ENCODE measurements at regions not wholly inside any gene's neighbourhood (a gene's known extent, or its start where the extent isn't known, plus 50 kb on each side); places are given as distances from the start of the nearest gene placed in this dataset.

DNA sequence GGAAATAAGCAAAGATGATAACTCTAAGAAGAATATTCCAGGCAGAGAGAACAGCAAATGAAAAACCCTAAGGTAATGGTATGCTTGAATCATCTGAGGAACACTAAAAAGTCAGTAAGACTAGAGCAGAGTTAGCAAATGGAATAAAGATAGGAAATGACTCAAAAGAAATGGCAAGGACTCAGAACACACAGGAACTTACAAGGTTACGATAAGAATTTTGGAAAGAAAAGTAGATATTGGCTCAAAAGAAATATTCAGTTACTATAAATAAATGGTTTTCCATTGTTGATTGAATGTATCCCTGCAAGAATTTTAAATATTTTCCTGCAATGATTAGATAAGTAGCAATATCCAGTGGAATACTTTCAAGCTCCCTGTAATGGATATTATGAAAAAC, 705.8 kb downstream of the C12orf50 start:
- dilution Hi-C loops (cut with MboI; ENCODE audit: extremely low pct_ligation_motif_present, low sequenced_read_pairs), result no loop called here

DNA sequence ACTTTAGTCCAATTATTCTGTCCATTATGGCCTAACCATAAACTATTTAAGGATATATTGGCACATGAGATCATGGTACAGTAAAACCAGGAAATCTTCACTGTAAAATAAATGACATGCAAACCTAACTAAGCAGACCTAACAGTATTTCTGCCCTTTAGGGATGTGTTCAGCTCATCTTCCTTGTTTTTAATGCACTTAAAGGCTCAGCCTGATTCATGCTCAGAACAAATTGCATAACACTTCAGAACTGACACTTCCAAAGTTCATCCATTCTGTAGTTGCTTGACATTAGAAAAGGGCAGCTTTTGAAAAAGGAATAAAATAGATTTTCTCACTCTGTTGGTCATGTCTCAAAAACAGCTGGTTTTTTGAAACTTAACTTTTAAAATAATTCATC, 708.5 kb downstream of the C12orf50 start:
- Histone ChIP-seq H4K20me1 (replicated peaks; ENCODE audit: control insufficient read depth, extremely low read depth, insufficient read depth, low read length) (no peaks in the 10 kb centered on the region), H3K27ac (ENCODE audit: insufficient read depth, low read depth, low read length) (no peak overlapping the region), H3K9ac (replicated peaks; ENCODE audit: extremely low read depth, insufficient read depth, low read length) (no peak overlapping the region), H3K9me3 (replicated peaks; ENCODE audit: control insufficient read depth, insufficient read depth, low read length) (no peaks in the 10 kb centered on the region), H3K79me2 (ENCODE audit: control insufficient read depth, insufficient read depth, low read length) (no peaks in the 10 kb centered on the region), H3K4me1 (ENCODE audit: control insufficient read depth, extremely low read depth, insufficient read depth, low read length) (peaks cover 42% of the 10 kb centered on the region), H3K36me3 (ENCODE audit: control insufficient read depth in 2 of 2, extremely low read depth in 1 of 2, insufficient read depth in 2 of 2, low read length in 2 of 2) (no peaks in the 10 kb centered on the region), H3K9me1 (replicated peaks; ENCODE audit: control insufficient read depth, extremely low read depth, insufficient read depth, low read length) (no peaks in the 10 kb centered on the region), H3K4me3 (replicated peaks in 1 of 3; ENCODE audit: insufficient read depth in 1 of 3, low read depth in 1 of 3, low read length in 3 of 3) (no peak overlapping the region), H3K4me2 (ENCODE audit: insufficient read depth, low read length) (no peak overlapping the region), H3K27me3 (ENCODE audit: control insufficient read depth in 2 of 2, insufficient read depth in 2 of 2, low read length in 2 of 2) (no peaks in the 10 kb centered on the region), H2AFZ (ENCODE audit: low read depth, low read length) (no peak overlapping the region)
- ChIA-PET POLR2A (no interaction called here), CTCF (no interaction called here)
- dilution Hi-C loops (cut with MboI; ENCODE audit: extremely low pct_ligation_motif_present, low sequenced_read_pairs) (no loop called here), intact Hi-C loops (cut with micrococcal nuclease) (loop anchor here (5.0 kb wide), 3 partner anchors 507 to 1088 kb away; no protein-coding TSS in a partner anchor)
- BruUV-seq (replicated peaks), result no TSS peak
- no peak for TF ChIP-seq EZH2 (IDR thresholded peaks at IDR 0.05; ENCODE audit: borderline replicate concordance, low read depth, low read length, severe bottlenecking)
- no peak for TF ChIP-seq GATA2 (IDR thresholded peaks at IDR 0.05; ENCODE audit: insufficient read depth, insufficient read length, low read depth, low read length)
- TF ChIP-seq JUN (IDR thresholded peaks at IDR 0.05; ENCODE audit: borderline replicate concordance, insufficient read depth, insufficient read length, low read depth), result no peak
- TF ChIP-seq POLR2AphosphoS5 (IDR thresholded peaks at IDR 0.05; ENCODE audit: insufficient read depth, low read depth, low read length), result no peak
- TF ChIP-seq FOS (IDR thresholded peaks at IDR 0.05; ENCODE audit: borderline replicate concordance, insufficient read depth, low read length), result no peak
- no peak for TF ChIP-seq POLR2A (IDR thresholded peaks at IDR 0.05; ENCODE audit: low read depth, low read length)
- TF ChIP-seq, protein P1, sequence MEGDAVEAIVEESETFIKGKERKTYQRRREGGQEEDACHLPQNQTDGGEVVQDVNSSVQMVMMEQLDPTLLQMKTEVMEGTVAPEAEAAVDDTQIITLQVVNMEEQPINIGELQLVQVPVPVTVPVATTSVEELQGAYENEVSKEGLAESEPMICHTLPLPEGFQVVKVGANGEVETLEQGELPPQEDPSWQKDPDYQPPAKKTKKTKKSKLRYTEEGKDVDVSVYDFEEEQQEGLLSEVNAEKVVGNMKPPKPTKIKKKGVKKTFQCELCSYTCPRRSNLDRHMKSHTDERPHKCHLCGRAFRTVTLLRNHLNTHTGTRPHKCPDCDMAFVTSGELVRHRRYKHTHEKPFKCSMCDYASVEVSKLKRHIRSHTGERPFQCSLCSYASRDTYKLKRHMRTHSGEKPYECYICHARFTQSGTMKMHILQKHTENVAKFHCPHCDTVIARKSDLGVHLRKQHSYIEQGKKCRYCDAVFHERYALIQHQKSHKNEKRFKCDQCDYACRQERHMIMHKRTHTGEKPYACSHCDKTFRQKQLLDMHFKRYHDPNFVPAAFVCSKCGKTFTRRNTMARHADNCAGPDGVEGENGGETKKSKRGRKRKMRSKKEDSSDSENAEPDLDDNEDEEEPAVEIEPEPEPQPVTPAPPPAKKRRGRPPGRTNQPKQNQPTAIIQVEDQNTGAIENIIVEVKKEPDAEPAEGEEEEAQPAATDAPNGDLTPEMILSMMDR (IDR thresholded peaks at IDR 0.05; ENCODE audit: extremely low read depth in 1 of 2, insufficient read depth in 1 of 2, low read depth in 1 of 2, low read length in 2 of 2), result no peak
- TF ChIP-seq MAX (IDR thresholded peaks at IDR 0.05; ENCODE audit: insufficient read depth, insufficient read length), result no peak
- TF ChIP-seq MYC (IDR thresholded peaks at IDR 0.05; ENCODE audit: low read depth, low read length), result no peak
- FAIRE-seq (no peak), DNase-seq (ENCODE audit: low read depth, low spot score) (no peak)

More for the DNA sequence above, 705.8 kb downstream of the C12orf50 start:
- H3K9ac ChIP-seq (replicated peaks; ENCODE audit: extremely low read depth, insufficient read depth, low read length), result peak overlapping the region; percentile 26
- DNase-seq (ENCODE audit: low read depth, low spot score) (peak; percentile 91), FAIRE-seq (peak; percentile 91)
- H3K4me3 ChIP-seq (replicated peaks in 1 of 3; ENCODE audit: insufficient read depth in 1 of 3, low read depth in 1 of 3, low read length in 3 of 3), result no peak overlapping the region
- no peaks in the 10 kb centered on the region for H3K27me3 ChIP-seq (ENCODE audit: control insufficient read depth in 2 of 2, insufficient read depth in 2 of 2, low read length in 2 of 2)
- no peaks in the 10 kb centered on the region for H4K20me1 ChIP-seq (replicated peaks; ENCODE audit: control insufficient read depth, extremely low read depth, insufficient read depth, low read length)
- BruUV-seq (replicated peaks), result no TSS peak
- H3K79me2 ChIP-seq (ENCODE audit: control insufficient read depth, insufficient read depth, low read length), result no peaks in the 10 kb centered on the region
- H3K4me1 ChIP-seq (ENCODE audit: control insufficient read depth, extremely low read depth, insufficient read depth, low read length), result peaks cover 28% of the 10 kb centered on the region
- TF ChIP-seq JUN (IDR thresholded peaks at IDR 0.05; ENCODE audit: borderline replicate concordance, insufficient read depth, insufficient read length, low read depth) (peak; percentile 85), MYC (IDR thresholded peaks at IDR 0.05; ENCODE audit: low read depth, low read length) (no peak), MAX (IDR thresholded peaks at IDR 0.05; ENCODE audit: insufficient read depth, insufficient read length) (no peak), POLR2AphosphoS5 (IDR thresholded peaks at IDR 0.05; ENCODE audit: insufficient read depth, low read depth, low read length) (peak; percentile 27), GATA2 (IDR thresholded peaks at IDR 0.05; ENCODE audit: insufficient read depth, insufficient read length, low read depth, low read length) (peak; percentile 72), FOS (IDR thresholded peaks at IDR 0.05; ENCODE audit: borderline replicate concordance, insufficient read depth, low read length) (peak; percentile 78)
- H3K27ac ChIP-seq (ENCODE audit: insufficient read depth, low read depth, low read length), result peak overlapping the region; percentile 66
- no peaks in the 10 kb centered on the region for H3K9me3 ChIP-seq (replicated peaks; ENCODE audit: control insufficient read depth, insufficient read depth, low read length)
- peak overlapping the region; percentile 80 for H3K4me2 ChIP-seq (ENCODE audit: insufficient read depth, low read length)
- no peaks in the 10 kb centered on the region for H3K36me3 ChIP-seq (ENCODE audit: control insufficient read depth in 2 of 2, extremely low read depth in 1 of 2, insufficient read depth in 2 of 2, low read length in 2 of 2)
- CTCF ChIA-PET, result interaction anchor here (1.1 kb wide), 1 partner anchor 25 kb away, joined by 3 read pairs; no protein-coding TSS in a partner anchor
- no peaks in the 10 kb centered on the region for H3K9me1 ChIP-seq (replicated peaks; ENCODE audit: control insufficient read depth, extremely low read depth, insufficient read depth, low read length)
- POLR2A ChIA-PET, result no interaction called here
- no peak overlapping the region for H2AFZ ChIP-seq (ENCODE audit: low read depth, low read length)
- intact Hi-C loops (cut with micrococcal nuclease), result loop anchor here (1.0 to 5.0 kb wide), 5 partner anchors 10 to 1091 kb away; no protein-coding TSS in a partner anchor

Measured in endothelial cell of umbilical vein (primary cell).